ENCODE measurements at regions not wholly inside any gene's neighbourhood (a gene's known extent, or its start where the extent isn't known, plus 50 kb on each side); places are given as distances from the start of the nearest gene placed in this dataset.

GRCh38 chr4:10347281-10347795 is 109.9 kb downstream of the ZNF518B start:
- TF ChIP-seq CTCF (conservative IDR thresholded peaks at IDR 0.05; ENCODE audit: low read depth, low read length) = no peak
- no peak for TF ChIP-seq RAD21 (IDR thresholded peaks at IDR 0.05; ENCODE audit: low read length)
- no peak for TF ChIP-seq SMC3 (IDR thresholded peaks at IDR 0.05; ENCODE audit: low read depth, low read length)
